ENCODE measurements at regions not wholly inside any gene's neighbourhood (a gene's known extent, or its start where the extent isn't known, plus 50 kb on each side); places are given as distances from the start of the nearest gene placed in this dataset.
"Not testable (repeated sequence)": the region's sequence is repeated elsewhere in the genome, so short reads cannot be mapped to it uniquely, and the experiment has no call there.

- no peak for DNase-seq
- no peak overlapping the region for H3K27ac Mint-ChIP-seq
- no peaks in the 10 kb centered on the region for H3K36me3 Mint-ChIP-seq
- H3K4me1 Mint-ChIP-seq, result no peaks in the 10 kb centered on the region
- H3K27me3 Mint-ChIP-seq (ENCODE audit: low read depth in 3 of 3), result peaks cover 0 to 2% (median 0%) of the 10 kb centered on the region in 3 donors
- no peak overlapping the region for H3K4me3 Mint-ChIP-seq
- H3K9me3 Mint-ChIP-seq, result peaks cover 2 to 37% (median 5%) of the 10 kb centered on the region in 6 donors
Observed at GRCh38 chr7:136294977-136295376, 317.8 kb upstream of the MTPN start.

- Mint-ChIP-seq H3K36me3 (no peaks in the 10 kb centered on the region), H3K27ac (no peak overlapping the region), H3K27me3 (ENCODE audit: low read depth in 3 of 3) (peaks cover 0 to 3% (median 0%) of the 10 kb centered on the region in 3 donors), H3K9me3 (peaks cover 2 to 39% (median 5%) of the 10 kb centered on the region in 6 donors), H3K4me3 (no peak overlapping the region), H3K4me1 (no peaks in the 10 kb centered on the region)
- no peak for DNase-seq
Observed at GRCh38 chr7:136293841-136294391, 316.8 kb upstream of the MTPN start.

GRCh38 chr7:136293272-136293671 is 316.1 kb upstream of the MTPN start:
- Mint-ChIP-seq H3K9me3 (peaks cover 2 to 40% (median 5%) of the 10 kb centered on the region in 6 donors), H3K4me1 (no peaks in the 10 kb centered on the region), H3K27ac (no peak overlapping the region), H3K27me3 (ENCODE audit: low read depth in 3 of 3) (peaks cover 0 to 3% (median 0%) of the 10 kb centered on the region in 3 donors), H3K36me3 (no peaks in the 10 kb centered on the region), H3K4me3 (no peak overlapping the region)
- no peak for DNase-seq

DNA sequence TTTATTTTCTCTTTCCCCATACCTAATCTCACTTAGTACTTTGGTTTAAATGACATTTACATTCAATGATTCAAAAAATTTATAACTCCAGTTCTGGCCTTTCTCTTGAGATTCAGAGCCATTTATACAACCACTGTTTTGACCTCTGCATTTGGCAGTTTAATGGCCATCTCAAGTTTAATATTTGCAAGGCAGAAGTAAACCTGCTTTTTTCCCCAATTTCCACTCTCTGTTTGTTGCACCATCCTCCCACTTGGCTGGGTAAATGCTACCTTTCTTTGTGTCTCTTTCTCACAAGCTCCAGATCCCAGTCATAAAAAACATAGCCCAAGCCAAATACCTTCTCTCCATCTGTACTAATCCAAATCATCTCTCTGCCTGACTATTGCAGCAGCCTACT is 315.2 kb upstream of the MTPN start:
- no peak overlapping the region for H3K27ac Mint-ChIP-seq
- H3K9me3 Mint-ChIP-seq, result peaks cover 0 to 40% (median 4%) of the 10 kb centered on the region in 6 donors
- H3K4me3 Mint-ChIP-seq, result no peak overlapping the region
- no peaks in the 10 kb centered on the region for H3K36me3 Mint-ChIP-seq
- DNase-seq, result no peak
- peaks cover 0 to 3% (median 0%) of the 10 kb centered on the region in 3 donors for H3K27me3 Mint-ChIP-seq (ENCODE audit: low read depth in 3 of 3)
- H3K4me1 Mint-ChIP-seq, result no peaks in the 10 kb centered on the region

DNA sequence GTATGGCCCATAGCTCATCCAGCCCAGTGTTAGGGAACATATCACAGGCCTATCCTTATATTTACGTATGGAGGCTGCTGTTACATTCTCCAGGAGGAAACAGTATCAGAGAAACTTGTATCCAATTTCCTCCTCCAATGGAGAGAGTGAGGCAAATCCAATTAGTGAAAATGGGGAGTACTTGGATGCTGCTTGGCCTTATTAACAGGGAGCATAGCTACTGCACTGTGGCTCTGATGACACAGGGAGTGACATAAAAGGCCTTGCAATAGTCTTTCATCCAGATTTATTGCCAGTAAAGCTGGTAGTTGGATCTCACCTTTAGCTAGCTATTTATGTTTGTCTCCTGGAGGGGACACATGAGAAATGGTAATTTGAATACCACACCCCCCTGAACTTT is 313.2 kb upstream of the MTPN start:
- Mint-ChIP-seq H3K36me3 (no peaks in the 10 kb centered on the region), H3K27ac (no peak overlapping the region)

DNA sequence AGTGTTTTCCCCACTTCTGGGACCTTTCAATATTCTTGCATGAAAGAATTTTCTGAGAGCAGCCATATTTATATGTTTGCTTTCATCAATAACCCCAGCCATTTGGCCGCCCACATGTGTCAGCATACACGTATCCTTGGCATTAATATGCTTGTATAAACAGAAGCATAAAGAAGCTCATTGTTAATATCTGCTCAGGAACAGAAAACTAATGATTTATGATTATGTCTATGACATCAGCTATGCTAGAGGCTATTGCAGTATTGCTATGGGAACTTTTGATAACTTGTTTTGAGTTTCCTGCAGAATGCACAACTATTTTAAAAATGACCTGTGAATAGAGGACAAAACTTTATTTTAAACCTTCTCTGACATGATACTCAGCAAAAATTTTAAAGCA is 300.9 kb upstream of the MTPN start:
- Mint-ChIP-seq H3K27me3 (ENCODE audit: low read depth in 3 of 3) (peaks cover 0 to 4% (median 0%) of the 10 kb centered on the region in 3 donors), H3K4me3 (no peak overlapping the region), H3K4me1 (no peaks in the 10 kb centered on the region), H3K9me3 (peaks cover 0 to 10% (median 3%) of the 10 kb centered on the region in 6 donors), H3K27ac (no peak overlapping the region), H3K36me3 (no peaks in the 10 kb centered on the region)
- DNase-seq, result no peak

More for the DNA sequence above, 313.2 kb upstream of the MTPN start:
- peaks cover 2 to 27% (median 4%) of the 10 kb centered on the region in 6 donors for H3K9me3 Mint-ChIP-seq
- H3K4me1 Mint-ChIP-seq, result no peaks in the 10 kb centered on the region
- DNase-seq, result no peak
- peaks cover 0 to 3% (median 0%) of the 10 kb centered on the region in 3 donors for H3K27me3 Mint-ChIP-seq (ENCODE audit: low read depth in 3 of 3)
- H3K4me3 Mint-ChIP-seq, result no peak overlapping the region

DNA sequence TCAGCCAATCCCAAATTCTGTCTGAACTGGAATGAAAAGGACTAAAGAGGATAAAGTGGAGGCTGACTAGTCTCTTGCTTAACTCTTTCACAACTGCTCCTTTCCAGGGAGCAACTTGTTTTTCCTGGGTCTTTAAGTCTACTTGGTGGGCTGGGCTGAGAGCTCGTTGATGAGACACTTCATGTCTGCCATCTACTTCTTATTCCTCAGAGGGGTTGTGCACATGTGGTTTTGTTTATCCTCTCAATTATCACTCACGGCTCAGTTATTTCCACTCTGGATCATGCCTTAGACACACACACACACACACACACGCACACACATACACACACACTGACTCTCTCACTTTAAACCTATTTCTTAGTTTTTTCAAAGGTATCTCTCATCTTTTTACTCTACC is 298.6 kb upstream of the MTPN start:
- Mint-ChIP-seq H3K27ac (no peak overlapping the region), H3K4me1 (no peaks in the 10 kb centered on the region), H3K9me3 (peaks cover 0 to 8% (median 2%) of the 10 kb centered on the region in 6 donors), H3K36me3 (no peaks in the 10 kb centered on the region), H3K4me3 (no peak overlapping the region), H3K27me3 (ENCODE audit: low read depth in 3 of 3) (peaks cover 0 to 4% (median 0%) of the 10 kb centered on the region in 3 donors)
- DNase-seq, result no peak

GRCh38 chr7:136274636-136275345 is 297.6 kb upstream of the MTPN start:
- Mint-ChIP-seq H3K27me3 (ENCODE audit: low read depth in 3 of 3) (no peaks in the 10 kb centered on the region), H3K36me3 (no peaks in the 10 kb centered on the region), H3K27ac (no peak overlapping the region), H3K9me3 (peaks cover 0 to 8% (median 0%) of the 10 kb centered on the region in 6 donors), H3K4me1 (no peaks in the 10 kb centered on the region), H3K4me3 (no peak overlapping the region)
- no peak for DNase-seq

DNA sequence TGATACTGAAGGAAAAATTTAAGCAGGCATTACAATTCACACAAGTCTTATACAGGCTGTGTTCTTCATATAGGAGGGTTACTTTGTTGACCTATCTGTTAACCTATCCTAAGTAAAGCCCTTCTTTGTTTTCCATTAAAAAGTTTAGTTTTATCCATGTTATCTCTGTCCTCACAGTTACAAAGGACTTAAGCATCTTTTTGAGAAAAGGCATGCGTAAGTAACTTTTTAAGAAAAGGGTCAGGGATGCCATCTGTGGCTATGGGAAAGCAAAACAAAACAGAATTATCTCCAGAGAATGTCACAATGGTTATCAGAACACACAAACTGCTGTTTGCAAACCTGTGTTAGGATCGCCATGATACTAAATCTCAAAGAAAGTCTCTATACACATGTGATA is 295.8 kb upstream of the MTPN start:
- no peak overlapping the region for H3K27ac Mint-ChIP-seq
- DNase-seq, result no peak
- H3K4me3 Mint-ChIP-seq, result no peak overlapping the region
- peaks cover 0 to 3% (median 0%) of the 10 kb centered on the region in 3 donors for H3K36me3 Mint-ChIP-seq
- H3K27me3 Mint-ChIP-seq (ENCODE audit: low read depth in 3 of 3), result no peaks in the 10 kb centered on the region
- H3K9me3 Mint-ChIP-seq, result peaks cover 0 to 14% (median 4%) of the 10 kb centered on the region in 6 donors
- no peaks in the 10 kb centered on the region for H3K4me1 Mint-ChIP-seq

- H3K4me1 Mint-ChIP-seq, result no peaks in the 10 kb centered on the region
- no peak overlapping the region for H3K4me3 Mint-ChIP-seq
- no peak for DNase-seq
- H3K27ac Mint-ChIP-seq, result no peak overlapping the region
- H3K9me3 Mint-ChIP-seq, result peaks cover 16 to 38% (median 26%) of the 10 kb centered on the region in 6 donors
- H3K36me3 Mint-ChIP-seq, result peaks cover 0 to 10% (median under 1%) of the 10 kb centered on the region in 3 donors
- no peaks in the 10 kb centered on the region for H3K27me3 Mint-ChIP-seq (ENCODE audit: low read depth in 3 of 3)
Observed at GRCh38 chr7:136267822-136268221, 290.7 kb upstream of the MTPN start.

- Mint-ChIP-seq H3K27ac (no peak overlapping the region), H3K4me3 (no peak overlapping the region), H3K27me3 (ENCODE audit: low read depth in 3 of 3) (no peaks in the 10 kb centered on the region), H3K9me3 (peaks cover 18 to 49% (median 38%) of the 10 kb centered on the region in 6 donors), H3K4me1 (no peaks in the 10 kb centered on the region), H3K36me3 (peaks cover 0 to 10% (median 3%) of the 10 kb centered on the region in 3 donors)
- DNase-seq, result no peak
Observed at GRCh38 chr7:136266457-136266856, 289.3 kb upstream of the MTPN start.

DNA sequence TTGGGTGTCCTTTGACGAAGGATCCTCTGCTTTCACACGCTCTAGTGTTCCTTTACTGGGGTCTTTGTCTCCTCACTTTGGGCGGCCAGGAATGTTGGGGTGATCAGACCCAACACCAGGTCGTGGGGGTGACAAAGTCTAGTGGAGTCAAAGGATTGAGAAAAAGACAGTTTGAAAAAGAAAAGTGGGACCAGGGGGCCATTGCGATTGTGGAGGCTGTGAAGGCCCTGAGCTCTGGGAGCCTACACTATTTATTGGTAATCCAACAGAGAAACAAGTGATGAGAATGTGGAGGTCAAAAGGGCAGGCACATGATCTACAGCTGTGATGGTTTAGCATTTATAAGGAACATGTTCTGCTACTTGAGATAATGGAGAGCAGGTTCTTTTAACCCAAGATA is 287.1 kb upstream of the MTPN start:
- H3K36me3 Mint-ChIP-seq; H3K27me3 Mint-ChIP-seq (ENCODE audit: low read depth in 3 of 3); H3K27ac Mint-ChIP-seq; H3K4me3 Mint-ChIP-seq; H3K4me1 Mint-ChIP-seq; DNase-seq: not testable (repeated sequence)
- H3K9me3 Mint-ChIP-seq, result peaks cover 20 to 66% (median 50%) of the 10 kb centered on the region in 6 donors

DNA sequence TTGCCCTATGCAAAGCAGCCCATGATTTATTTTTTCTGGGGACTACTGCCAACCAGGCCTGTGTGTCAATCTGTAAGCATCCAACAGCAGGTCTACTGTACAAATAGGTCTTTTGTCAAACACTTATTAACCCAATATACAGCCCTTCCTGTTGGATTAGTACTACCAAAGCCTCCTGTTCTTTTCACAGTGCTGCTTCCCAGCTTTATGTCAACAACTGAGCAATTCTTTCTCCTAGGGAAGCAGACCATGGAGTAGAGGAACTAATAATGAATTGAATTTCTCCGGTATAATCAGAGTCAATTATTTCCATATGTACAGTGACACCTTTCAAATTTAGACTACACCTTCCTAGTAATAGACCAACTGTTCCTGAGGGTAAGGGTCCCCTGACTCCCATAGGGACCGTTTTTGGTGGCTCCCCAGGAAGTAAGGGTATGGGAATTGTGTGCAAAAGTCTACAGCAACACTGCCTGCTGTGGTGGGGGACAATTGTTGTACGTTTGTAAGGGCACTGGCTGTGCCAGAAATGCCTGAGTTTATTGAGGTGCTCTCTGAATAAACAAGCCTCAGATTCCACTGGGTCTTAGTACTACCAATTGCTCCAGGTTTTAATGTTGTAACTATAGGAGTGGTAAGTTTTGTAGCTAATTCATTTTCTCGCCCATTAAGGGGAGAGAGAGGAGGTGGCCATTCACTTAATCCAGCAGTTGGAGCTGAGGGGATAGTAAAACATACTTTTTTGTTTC is 286.1 kb upstream of the MTPN start:
- not testable (repeated sequence) for H3K36me3 Mint-ChIP-seq; H3K4me1 Mint-ChIP-seq; H3K4me3 Mint-ChIP-seq; DNase-seq; H3K27ac Mint-ChIP-seq; H3K27me3 Mint-ChIP-seq (ENCODE audit: low read depth in 3 of 3)
- peaks cover 24 to 67% (median 52%) of the 10 kb centered on the region in 6 donors for H3K9me3 Mint-ChIP-seq

DNA sequence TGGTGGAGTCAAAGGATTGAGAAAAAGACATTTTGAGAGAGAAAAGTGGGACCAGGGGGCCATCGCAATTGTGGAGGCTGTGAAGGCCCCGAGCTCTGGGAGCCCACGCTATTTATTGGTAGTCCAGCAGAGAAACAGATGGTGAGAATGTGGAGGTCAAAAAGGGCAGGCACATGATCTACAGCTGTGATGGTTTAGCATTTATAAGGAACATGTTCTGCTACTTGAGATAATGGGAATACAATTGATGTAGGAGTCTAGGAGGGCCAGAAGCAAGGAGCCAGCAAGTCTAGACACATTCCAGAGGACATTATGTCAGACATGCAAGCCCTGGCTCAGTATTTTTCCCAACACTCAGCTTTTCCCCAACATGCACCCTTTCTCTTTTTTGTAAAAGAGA is 283.4 kb upstream of the MTPN start:
- not testable (repeated sequence) for H3K27ac Mint-ChIP-seq; H3K4me1 Mint-ChIP-seq; DNase-seq; H3K4me3 Mint-ChIP-seq; H3K27me3 Mint-ChIP-seq (ENCODE audit: low read depth in 3 of 3); H3K36me3 Mint-ChIP-seq
- H3K9me3 Mint-ChIP-seq, result peaks cover 19 to 55% (median 41%) of the 10 kb centered on the region in 6 donors
